ENCODE measurements at regions not wholly inside any gene's neighbourhood (a gene's known extent, or its start where the extent isn't known, plus 50 kb on each side); places are given as distances from the start of the nearest gene placed in this dataset.

- Histone ChIP-seq H2AFZ (ENCODE audit: insufficient read depth, low read depth, low read length, poor library complexity, severe bottlenecking) (no peak overlapping the region), H3K4me1 (ENCODE audit: control insufficient read depth in 1 of 2, insufficient read depth in 2 of 2, low read length in 2 of 2) (no peaks in the 10 kb centered on the region), H4K20me1 (ENCODE audit: insufficient read depth, low read length) (no peaks in the 10 kb centered on the region), H3K79me2 (ENCODE audit: insufficient read depth, low read length) (no peaks in the 10 kb centered on the region), H3K27ac (ENCODE audit: low read depth in 1 of 2, low read length in 2 of 2) (no peak overlapping the region), H3K27me3 (ENCODE audit: control insufficient read depth in 2 of 2, insufficient read depth in 2 of 2, low read length in 2 of 2) (no peaks in the 10 kb centered on the region), H3K9me3 (replicated peaks in 1 of 2; ENCODE audit: control insufficient read depth in 1 of 2, insufficient read depth in 1 of 2, low read length in 2 of 2) (no peaks in the 10 kb centered on the region), H3K4me3 (replicated peaks in 1 of 3; ENCODE audit: low read depth in 2 of 3, low read length in 3 of 3) (no peak overlapping the region), H3K4me2 (replicated peaks; ENCODE audit: extremely low read depth, low read length, poor library complexity, severe bottlenecking) (no peak overlapping the region), H3K9ac (ENCODE audit: insufficient read depth, low read length, poor library complexity, severe bottlenecking) (no peak overlapping the region), H3K36me3 (replicated peaks in 1 of 2; ENCODE audit: control insufficient read depth in 1 of 2, insufficient read depth in 2 of 2, low read length in 2 of 2) (no peaks in the 10 kb centered on the region)
- Mint-ChIP-seq H3K27ac (no peak overlapping the region), H3K4me3 (no peak overlapping the region), H3K27me3 (ENCODE audit: low read depth in 3 of 3) (peaks cover 0 to 3% (median 0%) of the 10 kb centered on the region in 3 donors), H3K36me3 (no peaks in the 10 kb centered on the region), H3K9me3 (peaks cover 0 to 8% (median 3%) of the 10 kb centered on the region in 7 donors), H3K4me1 (no peaks in the 10 kb centered on the region)
- no peak for DNase-seq
- intact Hi-C loops (cut with micrococcal nuclease), result no loop called here
- TF ChIP-seq, protein P1, sequence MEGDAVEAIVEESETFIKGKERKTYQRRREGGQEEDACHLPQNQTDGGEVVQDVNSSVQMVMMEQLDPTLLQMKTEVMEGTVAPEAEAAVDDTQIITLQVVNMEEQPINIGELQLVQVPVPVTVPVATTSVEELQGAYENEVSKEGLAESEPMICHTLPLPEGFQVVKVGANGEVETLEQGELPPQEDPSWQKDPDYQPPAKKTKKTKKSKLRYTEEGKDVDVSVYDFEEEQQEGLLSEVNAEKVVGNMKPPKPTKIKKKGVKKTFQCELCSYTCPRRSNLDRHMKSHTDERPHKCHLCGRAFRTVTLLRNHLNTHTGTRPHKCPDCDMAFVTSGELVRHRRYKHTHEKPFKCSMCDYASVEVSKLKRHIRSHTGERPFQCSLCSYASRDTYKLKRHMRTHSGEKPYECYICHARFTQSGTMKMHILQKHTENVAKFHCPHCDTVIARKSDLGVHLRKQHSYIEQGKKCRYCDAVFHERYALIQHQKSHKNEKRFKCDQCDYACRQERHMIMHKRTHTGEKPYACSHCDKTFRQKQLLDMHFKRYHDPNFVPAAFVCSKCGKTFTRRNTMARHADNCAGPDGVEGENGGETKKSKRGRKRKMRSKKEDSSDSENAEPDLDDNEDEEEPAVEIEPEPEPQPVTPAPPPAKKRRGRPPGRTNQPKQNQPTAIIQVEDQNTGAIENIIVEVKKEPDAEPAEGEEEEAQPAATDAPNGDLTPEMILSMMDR (IDR thresholded peaks at IDR 0.05), result no peak
- 93% methylated on average over 5 of the region's 10 CpGs for WGBS (ENCODE audit: insufficient coverage)
Measured at GRCh38 chr2:67600222-67600871, 203.2 kb downstream of the ETAA1 start.

DNA sequence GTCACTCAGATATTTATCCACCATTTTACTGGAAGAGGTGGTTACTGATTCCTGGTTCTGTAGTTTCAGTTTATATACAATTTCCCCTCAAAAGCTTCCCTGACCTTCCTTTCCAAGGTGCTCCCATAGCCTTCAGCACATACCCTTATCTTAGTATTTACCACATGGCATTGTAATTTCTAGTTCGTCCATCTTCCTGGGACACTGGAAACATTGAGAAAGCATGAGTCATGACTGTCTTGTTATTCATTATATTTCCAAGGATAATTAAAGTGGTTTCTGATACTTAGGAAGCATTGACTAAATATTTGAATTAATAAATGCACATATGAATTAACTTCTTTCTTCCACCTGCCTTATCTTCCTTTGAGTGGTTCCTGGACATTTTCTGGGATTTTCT is 203.8 kb downstream of the ETAA1 start:
- Histone ChIP-seq H3K9ac (ENCODE audit: insufficient read depth, low read length, poor library complexity, severe bottlenecking) (no peak overlapping the region), H3K9me3 (replicated peaks in 1 of 2; ENCODE audit: control insufficient read depth in 1 of 2, insufficient read depth in 1 of 2, low read length in 2 of 2) (no peaks in the 10 kb centered on the region), H3K4me3 (replicated peaks in 1 of 3; ENCODE audit: low read depth in 2 of 3, low read length in 3 of 3) (no peak overlapping the region), H3K79me2 (ENCODE audit: insufficient read depth, low read length) (no peaks in the 10 kb centered on the region), H4K20me1 (ENCODE audit: insufficient read depth, low read length) (no peaks in the 10 kb centered on the region), H2AFZ (ENCODE audit: insufficient read depth, low read depth, low read length, poor library complexity, severe bottlenecking) (no peak overlapping the region), H3K4me2 (replicated peaks; ENCODE audit: extremely low read depth, low read length, poor library complexity, severe bottlenecking) (no peak overlapping the region), H3K4me1 (ENCODE audit: control insufficient read depth in 1 of 2, insufficient read depth in 2 of 2, low read length in 2 of 2) (no peaks in the 10 kb centered on the region), H3K27ac (ENCODE audit: low read depth in 1 of 2, low read length in 2 of 2) (no peak overlapping the region), H3K36me3 (replicated peaks in 1 of 2; ENCODE audit: control insufficient read depth in 1 of 2, insufficient read depth in 2 of 2, low read length in 2 of 2) (no peaks in the 10 kb centered on the region), H3K27me3 (ENCODE audit: control insufficient read depth in 2 of 2, insufficient read depth in 2 of 2, low read length in 2 of 2) (no peaks in the 10 kb centered on the region)
- TF ChIP-seq, protein P1 (IDR thresholded peaks at IDR 0.05), result no peak
- no peaks in the 10 kb centered on the region for H3K36me3 Mint-ChIP-seq
- WGBS (ENCODE audit: insufficient coverage), result no CpG with 5 or more reads among the region's 1 CpG
- H3K4me1 Mint-ChIP-seq, result no peaks in the 10 kb centered on the region
- DNase-seq, result no peak
- no peak overlapping the region for H3K27ac Mint-ChIP-seq
- H3K27me3 Mint-ChIP-seq (ENCODE audit: low read depth in 3 of 3), result peaks cover 0 to 2% (median 0%) of the 10 kb centered on the region in 3 donors
- no peak overlapping the region for H3K4me3 Mint-ChIP-seq
- intact Hi-C loops (cut with micrococcal nuclease), result no loop called here
- peaks cover 0 to 8% (median 3%) of the 10 kb centered on the region in 7 donors for H3K9me3 Mint-ChIP-seq
